Lower leg skin (tissue), 4 donors: ENCODE measurements at regions not wholly inside any gene's neighbourhood (a gene's known extent, or its start where the extent isn't known, plus 50 kb on each side); places are given as distances from the start of the nearest gene placed in this dataset.

Experiments
- DNase-seq, 2 donors: peaks; one replicate each; pipeline ENCODE4 v3.0.0-alpha.2; 2019; ENCODE audit warnings: low spot score in 2 of 2
- H3K4me3 ChIP-seq: fragments of 200-600 bp; sonication (generic); 2 replicates; pipeline ENCODE4 v1.5.1; 2017; ENCODE audit warnings: mild to moderate bottlenecking, low read depth; ENCODE audit not compliant: poor library complexity, severe bottlenecking
- CTCF ChIP-seq, 3 donors: fragments of 450-650 bp; IDR thresholded peaks; one replicate each; pipeline ENCODE4 v1.5.1; 2016; ENCODE audit warnings: antibody characterized with exemption in 3 of 3, mild to moderate bottlenecking in 3 of 3, moderate library complexity in 2 of 3
- POLR2A ChIP-seq, 2 donors: fragments of 450-650 bp; IDR thresholded peaks; one replicate each; pipeline ENCODE4 v1.6.1; 2016 to 2017; ENCODE audit warnings: antibody characterized with exemption in 2 of 2, mild to moderate bottlenecking in 1 of 2, moderate library complexity in 1 of 2
- WGBS, 2 donors: methylation state at CpG; one replicate each; pipeline ENCODE4 v1.1.5; 2018; 5-methylcytosine and 5-hydroxymethylcytosine counted together
- intact Hi-C: fragments of 100-400 bp; cut with DNase I; formaldehyde crosslinking; loops from one replicate; pipeline ENCODE4 v1.15.0; 2023; ENCODE audit warnings: low total_unique reads

DNA sequence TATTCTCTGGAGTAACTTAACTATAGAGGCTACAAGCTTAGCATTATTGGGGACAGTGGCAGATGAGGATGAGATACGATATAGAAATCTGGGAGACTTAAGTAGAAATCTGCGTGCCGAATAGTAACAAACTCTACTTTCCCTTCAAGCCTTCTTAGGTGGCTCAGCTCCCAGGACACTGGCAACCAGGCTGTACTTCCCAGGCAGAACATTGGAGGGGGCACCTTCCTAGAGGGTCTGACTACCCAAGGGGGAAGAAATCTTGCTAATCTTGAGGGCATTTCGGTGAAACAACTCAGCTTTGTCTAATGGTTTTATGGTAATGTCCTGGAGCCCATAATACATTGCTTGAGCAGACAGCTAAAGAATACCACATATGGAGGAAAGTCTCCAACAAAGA, 126.2 kb upstream of the DTNA start:
- WGBS, 2 donors = 92 to 94% methylated on average over 4 of the region's 4 CpGs
- no peak for DNase-seq
- no peak overlapping the region for H3K4me3 ChIP-seq
- intact Hi-C loops = no loop called here
- TF ChIP-seq POLR2A (IDR thresholded peaks at IDR 0.05) = no peak
- no peak for TF ChIP-seq CTCF (IDR thresholded peaks at IDR 0.05)

DNA sequence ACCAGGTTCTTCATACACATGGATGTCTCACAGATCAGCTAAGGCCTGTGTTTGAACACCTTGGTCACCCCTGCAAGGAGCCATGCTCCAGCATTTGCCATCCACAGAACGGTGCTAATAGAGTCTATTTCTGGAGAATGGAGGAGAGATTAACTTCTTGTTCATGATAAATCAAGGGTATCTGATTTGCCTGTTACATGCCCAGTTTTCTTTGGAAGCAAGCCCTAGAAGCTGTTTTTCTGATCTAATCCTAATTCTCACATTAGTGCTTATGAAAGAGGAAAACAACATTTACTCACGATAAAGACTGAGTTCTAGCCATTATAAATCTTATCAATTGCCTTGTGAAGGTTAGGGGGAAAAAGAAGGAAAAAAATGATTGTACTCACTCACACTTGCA, 119.6 kb upstream of the DTNA start:
- intact Hi-C loops = no loop called here
- WGBS, 2 donors = 52 to 58% methylated on average over 2 of the region's 2 CpGs
- no peak for TF ChIP-seq POLR2A (IDR thresholded peaks at IDR 0.05)
- TF ChIP-seq CTCF (IDR thresholded peaks at IDR 0.05) = no peak
- no peak overlapping the region for H3K4me3 ChIP-seq
- DNase-seq = no peak

GRCh38 chr18:34591920-34592444, 118.1 kb upstream of the DTNA start:
- intact Hi-C loops = no loop called here
- H3K4me3 ChIP-seq = no peak overlapping the region
- no peak for DNase-seq
- no peak for TF ChIP-seq CTCF (IDR thresholded peaks at IDR 0.05)
- no peak for TF ChIP-seq POLR2A (IDR thresholded peaks at IDR 0.05)
- WGBS, 2 donors = 49 to 62% methylated on average over 2 of the region's 2 CpGs

GRCh38 chr18:34592481-34592880, 117.6 kb upstream of the DTNA start:
- H3K4me3 ChIP-seq = no peak overlapping the region
- intact Hi-C loops = no loop called here
- DNase-seq = no peak
- WGBS, 2 donors = 43 to 46% methylated on average over 3 of the region's 3 CpGs
- no peak for TF ChIP-seq CTCF (IDR thresholded peaks at IDR 0.05)
- no peak for TF ChIP-seq POLR2A (IDR thresholded peaks at IDR 0.05)

DNA sequence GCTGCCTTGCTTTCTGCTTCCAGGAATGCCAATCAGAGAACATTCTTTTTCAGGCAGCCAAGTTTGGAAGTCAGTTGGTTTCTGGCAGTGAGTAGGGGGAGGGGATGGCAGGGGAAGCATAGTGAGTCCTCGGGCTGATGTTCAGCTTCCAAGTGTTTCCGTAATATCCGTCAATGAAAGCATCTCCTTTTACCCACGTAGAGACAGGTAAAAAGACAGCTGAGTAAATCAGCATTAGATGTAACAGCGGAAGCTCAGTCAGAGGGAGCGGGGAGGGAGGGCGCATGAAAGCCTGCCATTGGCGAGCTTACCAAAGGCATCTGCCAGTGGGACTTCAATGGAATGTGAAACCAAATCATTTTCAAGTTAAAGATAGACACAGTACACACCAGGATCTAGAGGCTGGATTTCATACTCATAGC, 117.1 kb upstream of the DTNA start:
- peak in 1 of 2 donors; percentile 19 for DNase-seq

More for the DNA sequence above, 117.1 kb upstream of the DTNA start:
- 1 to 6% methylated on average over 8 of the region's 8 CpGs for WGBS, 2 donors
- intact Hi-C loops = no loop called here
- TF ChIP-seq POLR2A (IDR thresholded peaks at IDR 0.05) = no peak
- no peak for TF ChIP-seq CTCF (IDR thresholded peaks at IDR 0.05)
- no peak overlapping the region for H3K4me3 ChIP-seq
